GM21825 (cell line): ENCODE measurements at regions not wholly inside any gene's neighbourhood (a gene's known extent, or its start where the extent isn't known, plus 50 kb on each side); places are given as distances from the start of the nearest gene placed in this dataset.
"Not testable (repeated sequence)": the region's sequence is repeated elsewhere in the genome, so short reads cannot be mapped to it uniquely, and the experiment has no call there.

Source experiments
- ATAC-seq: cut with Tn5 transposase; IDR thresholded peaks from one replicate; pipeline ENCODE4 v1.9.1; 2021; ENCODE audit warnings: mild to moderate bottlenecking, moderate library complexity; ENCODE audit not compliant: unreplicated experiment

GRCh38 chr5:85375525-85375924 is 990.8 kb upstream of the EDIL3 start:
- ATAC-seq: no peak

GRCh38 chr5:85388770-85389169 is 1004.1 kb upstream of the EDIL3 start:
- no peak for ATAC-seq

- not testable (repeated sequence) for ATAC-seq
Measured at GRCh38 chr5:85392309-85392708, 1007.6 kb upstream of the EDIL3 start.

- no peak for ATAC-seq
Measured at GRCh38 chr5:85395526-85395925, 1010.8 kb upstream of the EDIL3 start.

- ATAC-seq: no peak
Measured at GRCh38 chr5:85397451-85397850, 1012.8 kb upstream of the EDIL3 start.

- no peak for ATAC-seq
Measured at GRCh38 chr5:85428426-85428934, 1043.8 kb upstream of the EDIL3 start.

- not testable (repeated sequence) for ATAC-seq
Measured at GRCh38 chr5:85431726-85432125, 1047.0 kb upstream of the EDIL3 start.

- no peak for ATAC-seq
Measured at GRCh38 chr5:85441156-85441555, 1056.5 kb upstream of the EDIL3 start.

GRCh38 chr5:85441853-85442252 is 1057.2 kb upstream of the EDIL3 start:
- no peak for ATAC-seq

- no peak for ATAC-seq
Measured at GRCh38 chr5:85452322-85453025, 1067.8 kb upstream of the EDIL3 start.

GRCh38 chr5:85453026-85453349 is 1068.3 kb upstream of the EDIL3 start:
- ATAC-seq: no peak

- ATAC-seq: no peak
Measured at GRCh38 chr5:85458319-85458718, 1073.6 kb upstream of the EDIL3 start.

- ATAC-seq: no peak
Measured at GRCh38 chr5:85462957-85463356, 1078.3 kb upstream of the EDIL3 start.

GRCh38 chr5:85466423-85466822 is 1081.7 kb upstream of the EDIL3 start:
- ATAC-seq: no peak

GRCh38 chr5:85472749-85473148 is 1088.1 kb upstream of the EDIL3 start:
- no peak for ATAC-seq

GRCh38 chr5:85475151-85475550 is 1090.5 kb upstream of the EDIL3 start:
- ATAC-seq: not testable (repeated sequence)

GRCh38 chr5:85476617-85477016 is 1091.9 kb upstream of the EDIL3 start:
- ATAC-seq: no peak

GRCh38 chr5:85479849-85480248 is 1095.2 kb upstream of the EDIL3 start:
- no peak for ATAC-seq

- no peak for ATAC-seq
Measured at GRCh38 chr5:85484982-85485574, 1100.4 kb upstream of the EDIL3 start.

- ATAC-seq: no peak
Measured at GRCh38 chr5:85488295-85488694, 1103.6 kb upstream of the EDIL3 start.

GRCh38 chr5:85500869-85501268 is 1116.2 kb upstream of the EDIL3 start:
- no peak for ATAC-seq

GRCh38 chr5:85512896-85513295 is 1104.8 kb upstream of the COX7C start:
- no peak for ATAC-seq

- no peak for ATAC-seq
Measured at GRCh38 chr5:85515588-85515987, 1102.2 kb upstream of the COX7C start.
